Spleen (tissue), 7 donors: ENCODE measurements at regions not wholly inside any gene's neighbourhood (a gene's known extent, or its start where the extent isn't known, plus 50 kb on each side); places are given as distances from the start of the nearest gene placed in this dataset.

ENCODE experiments used
- POLR2A ChIP-seq, 3 donors: fragments of 450-650 bp; IDR thresholded peaks; one replicate each; pipeline ENCODE4 v1.5.1; 2017; ENCODE audit warnings: antibody characterized with exemption in 3 of 3, mild to moderate bottlenecking in 1 of 3
- TF ChIP-seq, protein P1 (sequence below), 11 experiments: fragments of 200-600 bp in 7 of 11; fragments of 450-650 bp in 4 of 11; sonication (generic) in 4 of 11; IDR thresholded peaks in 8 of 11; conservative IDR thresholded peaks in 3 of 11; 1 replicate in 7 of 11; 2 replicates in 4 of 11; pipeline versions ENCODE4 v1.4.0 to v1.8.0; 2016 to 2021; ENCODE audit warnings: antibody characterized with exemption in 11 of 11, inconsistent platforms in 4 of 11, mild to moderate bottlenecking in 1 of 11
- donor health status: DM: no; HTN: no; CAD: no; lungs with moderate emphysema.
- donor health status: DM: no; HTN: no; CAD: no.
- donor health status: DM: no; HTN: no; CAD: no.

DNA sequence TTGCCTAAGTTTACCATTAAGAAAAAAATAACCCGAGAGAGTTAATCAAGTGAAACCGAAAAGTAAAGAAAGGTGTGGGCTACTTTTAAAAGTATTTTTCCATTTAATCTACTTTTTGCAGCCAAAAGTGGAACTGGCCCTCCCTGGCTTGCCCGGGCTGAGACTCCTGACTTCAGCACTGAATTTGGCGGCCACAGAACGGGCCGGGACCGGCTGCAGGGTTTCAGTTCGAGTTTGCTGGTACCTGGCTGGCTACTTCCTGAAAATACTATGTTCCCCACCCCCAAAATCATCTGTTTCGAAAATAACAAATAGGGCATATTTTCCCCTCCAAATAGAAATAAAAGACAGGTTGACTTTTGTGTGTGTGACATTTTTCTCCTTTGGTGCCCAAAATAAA is 173.4 kb upstream of the EXOC2 start:
- TF ChIP-seq, protein P1, sequence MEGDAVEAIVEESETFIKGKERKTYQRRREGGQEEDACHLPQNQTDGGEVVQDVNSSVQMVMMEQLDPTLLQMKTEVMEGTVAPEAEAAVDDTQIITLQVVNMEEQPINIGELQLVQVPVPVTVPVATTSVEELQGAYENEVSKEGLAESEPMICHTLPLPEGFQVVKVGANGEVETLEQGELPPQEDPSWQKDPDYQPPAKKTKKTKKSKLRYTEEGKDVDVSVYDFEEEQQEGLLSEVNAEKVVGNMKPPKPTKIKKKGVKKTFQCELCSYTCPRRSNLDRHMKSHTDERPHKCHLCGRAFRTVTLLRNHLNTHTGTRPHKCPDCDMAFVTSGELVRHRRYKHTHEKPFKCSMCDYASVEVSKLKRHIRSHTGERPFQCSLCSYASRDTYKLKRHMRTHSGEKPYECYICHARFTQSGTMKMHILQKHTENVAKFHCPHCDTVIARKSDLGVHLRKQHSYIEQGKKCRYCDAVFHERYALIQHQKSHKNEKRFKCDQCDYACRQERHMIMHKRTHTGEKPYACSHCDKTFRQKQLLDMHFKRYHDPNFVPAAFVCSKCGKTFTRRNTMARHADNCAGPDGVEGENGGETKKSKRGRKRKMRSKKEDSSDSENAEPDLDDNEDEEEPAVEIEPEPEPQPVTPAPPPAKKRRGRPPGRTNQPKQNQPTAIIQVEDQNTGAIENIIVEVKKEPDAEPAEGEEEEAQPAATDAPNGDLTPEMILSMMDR (IDR thresholded peaks at IDR 0.05 in 8 of 11, conservative IDR thresholded peaks at IDR 0.05 in 3 of 11) = no peak
- TF ChIP-seq POLR2A (IDR thresholded peaks at IDR 0.05) = no peak
